Activated CD8-positive, alpha-beta memory T cell treated with anti-CD3 and anti-CD28 coated beads, Interleukin-2, amount 10 ng/mL, durations not matched to agents 7 days and 5 days (primary cell): ENCODE measurements at regions not wholly inside any gene's neighbourhood (a gene's known extent, or its start where the extent isn't known, plus 50 kb on each side); places are given as distances from the start of the nearest gene placed in this dataset.

ENCODE experiments used
- ATAC-seq: fragments of 150-1000 bp; cut with Tn5 transposase; one replicate; pipeline ENCODE4 v1.10.0; 2021; ENCODE audit warnings: moderate library complexity
- CTCF ChIA-PET: fragments of 350-600 bp; sonication (Branson Sonifier 250); formaldehyde crosslinking; loops from one replicate; lab custom pipeline; 2021; ENCODE audit warnings: antibody characterized with exemption; lab: Charles Lee
- DNase-seq: peaks from one replicate; pipeline ENCODE4 v3.0.0-alpha.2; 2020
- H3K27ac Mint-ChIP-seq: one replicate; pipeline ENCODE4 v1.8.0; 2021; ENCODE audit warnings: mild to moderate bottlenecking, mixed read lengths
- H3K27me3 Mint-ChIP-seq: one replicate; pipeline ENCODE4 v1.8.0; 2021; ENCODE audit warnings: mixed read lengths
- H3K36me3 Mint-ChIP-seq: one replicate; pipeline ENCODE4 v1.8.0; 2021; ENCODE audit warnings: mild to moderate bottlenecking, mixed read lengths
- H3K4me1 Mint-ChIP-seq: one replicate; pipeline ENCODE4 v1.8.0; 2021; ENCODE audit warnings: mixed read lengths
- H3K4me3 Mint-ChIP-seq: one replicate; pipeline ENCODE4 v1.8.0; 2021; ENCODE audit warnings: mild to moderate bottlenecking, moderate library complexity, mixed read lengths
- H3K9me3 Mint-ChIP-seq: one replicate; pipeline ENCODE4 v1.8.0; 2022; ENCODE audit warnings: low read depth, mixed read lengths

DNA sequence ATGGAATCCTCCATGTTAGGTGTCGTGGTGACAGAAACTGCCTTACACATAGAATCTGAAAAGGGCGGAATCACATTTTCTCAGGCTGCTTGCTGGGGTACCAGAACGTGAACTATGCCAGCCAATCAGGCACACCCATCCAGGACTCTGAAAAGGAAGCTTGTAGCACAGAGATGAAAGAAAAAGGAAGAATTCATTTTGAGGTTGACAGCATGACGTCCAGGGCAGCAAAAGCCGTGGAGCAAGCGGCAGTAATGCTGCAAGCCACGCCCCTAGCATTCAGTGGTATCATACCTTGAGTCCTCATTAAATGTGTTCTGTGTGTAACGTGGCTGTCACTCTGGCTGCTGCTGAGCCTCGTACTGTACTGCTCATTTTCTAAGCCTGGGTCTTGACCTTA lies 304.0 kb downstream of the DYSF start:
- peaks cover 12% of the 10 kb centered on the region for H3K27me3 Mint-ChIP-seq
- CTCF ChIA-PET = no interaction called here
- H3K9me3 Mint-ChIP-seq = no peaks in the 10 kb centered on the region
- no peak overlapping the region for H3K4me3 Mint-ChIP-seq
- H3K27ac Mint-ChIP-seq = no peak overlapping the region
- no peaks in the 10 kb centered on the region for H3K36me3 Mint-ChIP-seq
- no peak for ATAC-seq
- no peaks in the 10 kb centered on the region for H3K4me1 Mint-ChIP-seq
- no peak for DNase-seq

GRCh38 chr2:71756280-71756906 lies 303.0 kb downstream of the DYSF start:
- ATAC-seq (no peak), DNase-seq (no peak)
- CTCF ChIA-PET = no interaction called here
- no peak overlapping the region for H3K4me3 Mint-ChIP-seq
- H3K9me3 Mint-ChIP-seq = peaks cover 3% of the 10 kb centered on the region
- H3K36me3 Mint-ChIP-seq = no peaks in the 10 kb centered on the region
- H3K27me3 Mint-ChIP-seq = peaks cover 12% of the 10 kb centered on the region
- no peaks in the 10 kb centered on the region for H3K4me1 Mint-ChIP-seq
- H3K27ac Mint-ChIP-seq = no peak overlapping the region

- Mint-ChIP-seq H3K27me3 (peaks cover 6% of the 10 kb centered on the region), H3K9me3 (peaks cover 3% of the 10 kb centered on the region), H3K36me3 (no peaks in the 10 kb centered on the region), H3K4me1 (no peaks in the 10 kb centered on the region), H3K4me3 (no peak overlapping the region), H3K27ac (no peak overlapping the region)
- DNase-seq (no peak), ATAC-seq (no peak)
- CTCF ChIA-PET = no interaction called here
These were observed 298.2 kb downstream of the DYSF start for GRCh38 chr2:71751590-71751989.

- peaks cover 11% of the 10 kb centered on the region for H3K27me3 Mint-ChIP-seq
These were observed 296.3 kb downstream of the DYSF start for GRCh38 chr2:71749671-71750101.

GRCh38 chr2:71748227-71748626 lies 294.9 kb downstream of the DYSF start:
- Mint-ChIP-seq H3K9me3 (peaks cover 3% of the 10 kb centered on the region), H3K27me3 (peaks cover 11% of the 10 kb centered on the region), H3K36me3 (no peaks in the 10 kb centered on the region), H3K4me3 (no peak overlapping the region), H3K4me1 (no peaks in the 10 kb centered on the region), H3K27ac (no peak overlapping the region)
- CTCF ChIA-PET = no interaction called here
- no peak for ATAC-seq
- DNase-seq = no peak

More at GRCh38 chr2:71749671-71750101, 296.3 kb downstream of the DYSF start:
- CTCF ChIA-PET = no interaction called here
- no peak overlapping the region for H3K4me3 Mint-ChIP-seq
- H3K27ac Mint-ChIP-seq = no peak overlapping the region
- ATAC-seq (no peak), DNase-seq (no peak)
- no peaks in the 10 kb centered on the region for H3K4me1 Mint-ChIP-seq
- peaks cover 3% of the 10 kb centered on the region for H3K9me3 Mint-ChIP-seq
- H3K36me3 Mint-ChIP-seq = no peaks in the 10 kb centered on the region

DNA sequence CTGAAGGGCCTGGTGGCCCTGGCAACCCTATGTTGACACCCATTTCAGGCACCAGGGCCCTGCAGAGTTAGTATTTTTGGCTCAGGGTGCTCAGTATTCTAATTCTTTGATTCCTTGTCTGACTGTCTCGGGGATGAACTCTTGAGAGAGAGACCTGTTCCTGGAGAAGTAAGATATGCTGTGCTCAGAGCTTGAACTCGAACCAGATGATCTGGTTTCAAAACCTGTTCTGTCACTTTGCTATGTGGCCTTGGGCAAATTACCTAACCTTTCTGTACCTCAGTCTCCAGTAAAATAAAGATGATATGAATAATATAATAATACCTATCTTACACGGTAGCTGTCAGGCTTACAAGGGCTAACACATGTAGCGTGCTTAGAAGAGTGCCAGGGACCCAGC lies 294.2 kb downstream of the DYSF start:
- Mint-ChIP-seq H3K4me1 (no peaks in the 10 kb centered on the region), H3K4me3 (no peak overlapping the region), H3K27me3 (peaks cover 13% of the 10 kb centered on the region), H3K9me3 (peaks cover 3% of the 10 kb centered on the region), H3K36me3 (no peaks in the 10 kb centered on the region), H3K27ac (no peak overlapping the region)
- CTCF ChIA-PET = no interaction called here
- ATAC-seq = no peak
- DNase-seq = no peak

DNA sequence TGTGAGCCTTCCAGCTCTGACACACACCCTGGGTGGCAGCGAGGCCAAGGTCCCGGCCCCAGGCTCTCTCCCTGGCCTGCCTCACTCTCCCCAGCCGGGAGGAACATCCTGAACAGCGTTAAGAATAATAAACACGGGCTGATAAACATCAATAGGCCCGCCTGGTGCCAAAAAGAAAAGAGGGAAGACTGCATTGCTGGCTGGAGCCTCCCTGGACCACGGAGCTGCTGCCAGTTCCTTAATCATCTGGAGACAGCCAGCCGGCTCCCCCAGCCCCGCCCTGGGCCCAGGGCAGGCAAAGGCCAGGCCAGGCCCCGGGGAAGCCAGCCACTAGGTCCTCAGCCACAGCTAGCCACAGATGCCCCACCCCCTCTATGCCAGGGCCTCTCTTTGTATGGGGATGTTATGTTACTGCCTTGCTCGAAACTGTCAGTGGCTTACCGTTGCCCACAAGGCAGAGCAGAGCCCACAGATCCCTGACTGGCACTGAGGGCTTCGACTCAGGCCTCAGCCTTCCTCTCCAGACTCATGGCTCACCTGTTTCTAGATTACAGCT lies 293.7 kb downstream of the DYSF start:
- DNase-seq (no peak), ATAC-seq (no peak)
- H3K9me3 Mint-ChIP-seq = peaks cover 2% of the 10 kb centered on the region
- no peak overlapping the region for H3K27ac Mint-ChIP-seq
- H3K4me1 Mint-ChIP-seq = no peaks in the 10 kb centered on the region
- H3K4me3 Mint-ChIP-seq = no peak overlapping the region
- no peaks in the 10 kb centered on the region for H3K36me3 Mint-ChIP-seq
- CTCF ChIA-PET = no interaction called here
- H3K27me3 Mint-ChIP-seq = peaks cover 13% of the 10 kb centered on the region

GRCh38 chr2:71744781-71745180 lies 291.4 kb downstream of the DYSF start:
- CTCF ChIA-PET = no interaction called here
- no peaks in the 10 kb centered on the region for H3K36me3 Mint-ChIP-seq
- peaks cover 10% of the 10 kb centered on the region for H3K27me3 Mint-ChIP-seq
- ATAC-seq (no peak), DNase-seq (no peak)
- no peak overlapping the region for H3K27ac Mint-ChIP-seq
- H3K4me3 Mint-ChIP-seq = no peak overlapping the region
- no peaks in the 10 kb centered on the region for H3K9me3 Mint-ChIP-seq
- no peaks in the 10 kb centered on the region for H3K4me1 Mint-ChIP-seq

- Mint-ChIP-seq H3K36me3 (no peaks in the 10 kb centered on the region), H3K4me3 (no peak overlapping the region), H3K4me1 (no peaks in the 10 kb centered on the region), H3K27me3 (peaks cover 8% of the 10 kb centered on the region), H3K27ac (no peak overlapping the region), H3K9me3 (no peaks in the 10 kb centered on the region)
- DNase-seq (no peak), ATAC-seq (no peak)
- CTCF ChIA-PET = no interaction called here
These were observed 290.8 kb downstream of the DYSF start for GRCh38 chr2:71743995-71744675.

DNA sequence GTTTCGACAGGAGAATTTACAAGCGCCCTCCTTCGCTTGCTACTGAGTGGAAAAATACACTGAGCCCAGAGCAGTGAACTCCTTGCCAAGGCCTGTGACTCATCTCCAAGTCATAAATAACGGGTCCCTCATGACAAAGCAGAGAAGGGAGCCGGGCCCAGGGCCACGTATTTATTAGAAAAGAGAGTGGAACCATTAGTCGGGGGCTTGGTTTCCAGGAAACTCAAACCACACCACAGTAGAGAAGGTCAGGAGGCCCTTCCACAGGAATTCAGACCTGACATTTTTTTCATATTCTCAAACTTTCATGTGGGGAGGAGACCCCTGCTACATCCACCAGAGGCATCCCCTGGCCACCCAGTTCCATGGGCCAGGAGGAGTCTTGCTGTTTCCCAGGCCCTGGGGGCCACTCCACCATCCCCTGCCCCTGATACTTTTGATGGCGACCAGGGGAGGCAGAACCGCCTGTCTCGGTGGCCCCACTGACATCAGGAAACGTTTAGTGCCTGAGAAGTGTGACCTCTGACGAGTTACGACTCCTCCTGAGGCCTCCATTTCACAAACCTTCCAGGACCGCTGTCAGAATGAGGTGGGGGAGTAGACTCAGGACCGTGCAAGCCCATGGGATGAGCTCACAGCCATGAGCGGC lies 289.7 kb downstream of the DYSF start:
- Mint-ChIP-seq H3K27me3 (peaks cover 8% of the 10 kb centered on the region), H3K4me3 (no peak overlapping the region), H3K36me3 (no peaks in the 10 kb centered on the region), H3K9me3 (no peaks in the 10 kb centered on the region), H3K27ac (no peak overlapping the region), H3K4me1 (no peaks in the 10 kb centered on the region)
- ATAC-seq (no peak), DNase-seq (no peak)
- CTCF ChIA-PET = no interaction called here

- Mint-ChIP-seq H3K36me3 (no peaks in the 10 kb centered on the region), H3K9me3 (no peaks in the 10 kb centered on the region), H3K27ac (no peak overlapping the region), H3K4me1 (no peaks in the 10 kb centered on the region), H3K4me3 (no peak overlapping the region), H3K27me3 (no peaks in the 10 kb centered on the region)
- no peak for DNase-seq
- no peak for ATAC-seq
- CTCF ChIA-PET = no interaction called here
These were observed 283.6 kb downstream of the DYSF start for GRCh38 chr2:71736986-71737385.

DNA sequence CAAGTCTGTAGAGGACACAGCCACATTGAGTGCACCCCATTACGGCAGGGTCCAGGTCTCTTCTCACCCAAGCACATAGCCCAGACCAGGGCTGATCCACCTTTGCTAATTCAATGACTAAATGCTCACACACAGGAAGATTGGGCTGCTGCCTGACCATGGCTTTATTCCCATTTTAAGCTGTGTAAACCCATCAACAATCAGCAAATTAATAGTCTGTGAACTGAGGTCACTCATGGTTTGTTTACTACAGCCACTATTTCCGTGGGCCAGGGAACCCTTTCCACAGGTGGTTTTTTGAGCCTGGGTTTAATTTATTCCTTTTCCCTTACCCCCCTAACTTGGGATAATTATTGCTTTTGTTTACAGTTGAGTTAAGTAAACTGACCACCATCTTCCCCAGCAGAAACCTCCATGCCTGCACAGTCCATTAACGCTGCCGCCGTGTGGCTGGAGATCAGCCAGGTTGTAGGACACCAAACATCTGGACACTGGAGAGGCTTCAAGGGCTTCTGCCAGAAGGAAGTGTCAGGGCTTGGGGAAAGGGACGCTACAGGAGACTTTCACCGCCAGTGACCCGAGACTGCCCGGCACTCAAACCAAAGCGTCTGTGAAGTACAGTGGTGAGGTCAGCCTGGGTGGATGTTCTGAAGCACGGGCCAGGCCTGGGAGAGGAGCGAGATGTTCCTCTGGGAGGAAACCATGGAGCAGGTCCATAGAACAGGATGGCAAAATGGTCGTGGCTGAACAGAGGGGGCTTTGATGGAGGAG lies 282.9 kb downstream of the DYSF start:
- no peak for ATAC-seq
- CTCF ChIA-PET = no interaction called here
- Mint-ChIP-seq H3K9me3 (no peaks in the 10 kb centered on the region), H3K27me3 (no peaks in the 10 kb centered on the region), H3K4me1 (no peaks in the 10 kb centered on the region), H3K4me3 (no peak overlapping the region), H3K27ac (no peak overlapping the region), H3K36me3 (no peaks in the 10 kb centered on the region)
- no peak for DNase-seq
